Neuronal stem cell (in vitro differentiated cells): ENCODE measurements at regions not wholly inside any gene's neighbourhood (a gene's known extent, or its start where the extent isn't known, plus 50 kb on each side); places are given as distances from the start of the nearest gene placed in this dataset.
A peak's percentile ranks its signal among the peaks of the same experiment; 100 is the strongest.
"Not testable (repeated sequence)": the region's sequence is repeated elsewhere in the genome, so short reads cannot be mapped to it uniquely, and the experiment has no call there.

Experiments
- DNase-seq: peaks from one replicate; pipeline ENCODE4 v3.0.0-alpha.2; 2013; ENCODE audit warnings: low spot score
- H2AFZ ChIP-seq: one replicate; pipeline ENCODE4 v1.6.1; 2013; ENCODE audit warnings: mild to moderate bottlenecking, low read length, inconsistent platforms
- H2AK5ac ChIP-seq: 2 replicates; pipeline ENCODE4 v1.6.1; 2013; ENCODE audit warnings: low read depth, mild to moderate bottlenecking, inconsistent platforms, low read length, moderate library complexity, mixed read lengths
- H2BK120ac ChIP-seq: 2 replicates; pipeline ENCODE4 v1.6.1; 2013; ENCODE audit warnings: low read depth, mild to moderate bottlenecking, inconsistent platforms, low read length, moderate library complexity, mixed read lengths
- H2BK12ac ChIP-seq: one replicate; pipeline ENCODE4 v1.6.1; 2013; ENCODE audit warnings: low read length, inconsistent platforms
- H2BK15ac ChIP-seq: 2 replicates; pipeline ENCODE4 v1.6.1; 2013; ENCODE audit warnings: mild to moderate bottlenecking, low read length, inconsistent platforms, mixed read lengths
- H2BK5ac ChIP-seq: one replicate; pipeline ENCODE4 v1.6.1; 2013; ENCODE audit warnings: inconsistent platforms, mild to moderate bottlenecking, low read length, moderate library complexity
- H3K14ac ChIP-seq: one replicate; pipeline ENCODE4 v1.6.1; 2013; ENCODE audit warnings: low read length, inconsistent platforms
- H3K18ac ChIP-seq: 2 replicates; pipeline ENCODE4 v1.6.1; 2013; ENCODE audit warnings: low read length, inconsistent platforms
- H3K23ac ChIP-seq: 2 replicates; pipeline ENCODE4 v1.6.1; 2013; ENCODE audit warnings: low read depth, mild to moderate bottlenecking, mixed read lengths, low read length, inconsistent platforms; ENCODE audit not compliant: poor library complexity
- H3K27ac ChIP-seq: replicated peaks from 3 replicates; pipeline ENCODE4 v1.5.1; 2013; ENCODE audit warnings: low read length, inconsistent platforms
- H3K27me3 ChIP-seq, 3 experiments: 2 replicates each; pipeline ENCODE4 v1.6.1; 2013; ENCODE audit warnings: low read length in 3 of 3, mild to moderate bottlenecking in 2 of 3, inconsistent platforms in 1 of 3, low read depth in 1 of 3, mixed read lengths in 1 of 3, moderate library complexity in 1 of 3; ENCODE audit not compliant: control insufficient read depth in 3 of 3, insufficient read depth in 3 of 3
- H3K36me3 ChIP-seq, 2 donors: replicated peaks in 1 of 2; 2 replicates each; pipeline ENCODE4 v1.6.1; 2013; ENCODE audit warnings: low read length in 2 of 2; ENCODE audit not compliant: control insufficient read depth in 2 of 2, insufficient read depth in 2 of 2
- H3K4ac ChIP-seq: 2 replicates; pipeline ENCODE4 v1.6.1; 2013; ENCODE audit warnings: inconsistent platforms, mild to moderate bottlenecking, low read length, moderate library complexity
- H3K4me1 ChIP-seq, 2 donors: 1 replicate in 1 of 2; 2 replicates in 1 of 2; pipeline ENCODE4 v1.6.1; 2013; ENCODE audit warnings: low read length in 2 of 2, low read depth in 1 of 2; ENCODE audit not compliant: control insufficient read depth in 2 of 2, insufficient read depth in 1 of 2
- H3K4me2 ChIP-seq: one replicate; pipeline ENCODE4 v1.6.1; 2013; ENCODE audit warnings: mild to moderate bottlenecking, low read length, inconsistent platforms; ENCODE audit not compliant: insufficient read depth, poor library complexity, severe bottlenecking
- H3K4me3 ChIP-seq, 2 donors: 2 replicates each; pipeline ENCODE4 v1.5.1; 2013; ENCODE audit warnings: low read length in 2 of 2, mild to moderate bottlenecking in 2 of 2, inconsistent platforms in 1 of 2, moderate library complexity in 1 of 2
- H3K79me1 ChIP-seq: one replicate; pipeline ENCODE4 v1.6.1; 2013; ENCODE audit warnings: low read depth, mild to moderate bottlenecking, inconsistent platforms, low read length, moderate library complexity
- H3K9ac ChIP-seq: one replicate; pipeline ENCODE4 v1.6.1; 2013; ENCODE audit warnings: mild to moderate bottlenecking, low read depth, low read length, inconsistent platforms; ENCODE audit not compliant: poor library complexity
- H3K9me3 ChIP-seq, 2 donors: replicated peaks in 1 of 2; 2 replicates each; pipeline versions ENCODE3 to v1.6.1; 2013; ENCODE audit warnings: low read length in 2 of 2, mild to moderate bottlenecking in 2 of 2, inconsistent platforms in 1 of 2, low read depth in 1 of 2, mixed read lengths in 1 of 2, moderate library complexity in 1 of 2; ENCODE audit not compliant: control insufficient read depth in 2 of 2, insufficient read depth in 1 of 2
- H4K8ac ChIP-seq: one replicate; pipeline ENCODE4 v1.6.1; 2013; ENCODE audit warnings: low read depth, mild to moderate bottlenecking, inconsistent platforms, low read length, moderate library complexity
- H4K91ac ChIP-seq: one replicate; pipeline ENCODE4 v1.6.1; 2013; ENCODE audit warnings: low read length, low read depth, mild to moderate bottlenecking, inconsistent platforms; ENCODE audit not compliant: poor library complexity
- WGBS, 2 donors: extraction: QIAGEN DNeasy Blood & Tissue Kit; methylation state at CpG; one replicate each; pipeline ENCODE4 v1.1.7; 2013; ENCODE audit warnings: missing lambda C conversion rate in 2 of 2, mixed read lengths in 1 of 2; ENCODE audit not compliant: insufficient read length in 2 of 2, insufficient replicate concordance in 1 of 2; ENCODE audit errors: extremely low coverage in 2 of 2; 5-methylcytosine and 5-hydroxymethylcytosine counted together

- no peaks in the 10 kb centered on the region for H3K4me1 ChIP-seq
- H2BK120ac ChIP-seq, result no peak overlapping the region
- no peak overlapping the region for H2AK5ac ChIP-seq
- H2AFZ ChIP-seq, result no peak overlapping the region
- no peak overlapping the region for H3K4ac ChIP-seq
- no peak overlapping the region for H3K9ac ChIP-seq
- H3K27ac ChIP-seq, result no peak overlapping the region
- H4K8ac ChIP-seq, result no peak overlapping the region
- no peak overlapping the region for H3K14ac ChIP-seq
- DNase-seq, result no peak
- no peak overlapping the region for H3K4me2 ChIP-seq
- no peaks in the 10 kb centered on the region for H3K9me3 ChIP-seq
- H3K18ac ChIP-seq, result no peak overlapping the region
- no peak overlapping the region for H4K91ac ChIP-seq
- no peak overlapping the region for H3K23ac ChIP-seq
- no peaks in the 10 kb centered on the region for H3K27me3 ChIP-seq
- no peak overlapping the region for H2BK12ac ChIP-seq
- no peak overlapping the region for H2BK15ac ChIP-seq
- H2BK5ac ChIP-seq, result no peak overlapping the region
- no CpG with 5 or more reads among the region's 2 CpGs for WGBS, 2 donors
- no peak overlapping the region for H3K4me3 ChIP-seq
- H3K36me3 ChIP-seq, result no peaks in the 10 kb centered on the region
- H3K79me1 ChIP-seq, result no peaks in the 10 kb centered on the region
Measured at GRCh38 chr4:132214519-132214918, 934.6 kb upstream of the PCDH10 start.

- Histone ChIP-seq H3K79me1 (no peaks in the 10 kb centered on the region), H3K4me1 (no peaks in the 10 kb centered on the region), H4K91ac (no peak overlapping the region), H2BK120ac (no peak overlapping the region), H3K27ac (no peak overlapping the region), H2BK15ac (no peak overlapping the region), H3K4me3 (no peak overlapping the region), H3K23ac (no peak overlapping the region), H2BK12ac (no peak overlapping the region), H3K14ac (no peak overlapping the region), H2BK5ac (no peak overlapping the region), H4K8ac (no peak overlapping the region), H3K9me3 (no peaks in the 10 kb centered on the region), H3K9ac (no peak overlapping the region), H3K27me3 (no peaks in the 10 kb centered on the region), H3K36me3 (no peaks in the 10 kb centered on the region), H3K4ac (no peak overlapping the region), H2AK5ac (no peak overlapping the region), H2AFZ (no peak overlapping the region), H3K18ac (no peak overlapping the region), H3K4me2 (no peak overlapping the region)
- no CpG with 5 or more reads among the region's 1 CpG for WGBS, 2 donors
- DNase-seq, result no peak
Measured at GRCh38 chr4:132218406-132218805, 930.7 kb upstream of the PCDH10 start.

- Histone ChIP-seq H3K27ac (no peak overlapping the region), H3K4me3 (peak overlapping the region in 1 of 2 donors; percentile 50), H3K18ac (no peak overlapping the region)
Measured at GRCh38 chr4:132227151-132227856, 921.8 kb upstream of the PCDH10 start.

GRCh38 chr4:132227857-132228165, 921.3 kb upstream of the PCDH10 start:
- peak overlapping the region; percentile 8 for H3K14ac ChIP-seq
- H4K8ac ChIP-seq, H2BK12ac ChIP-seq, H3K79me1 ChIP-seq, H4K91ac ChIP-seq, H3K27ac ChIP-seq, H3K9me3 ChIP-seq, H3K4ac ChIP-seq, H3K18ac ChIP-seq, H3K9ac ChIP-seq, H3K36me3 ChIP-seq, H3K27me3 ChIP-seq, H2BK120ac ChIP-seq, DNase-seq, H3K4me2 ChIP-seq, H2BK15ac ChIP-seq, H3K23ac ChIP-seq, H2AK5ac ChIP-seq, H3K4me1 ChIP-seq, H2BK5ac ChIP-seq: not testable (repeated sequence)
- peak overlapping the region in 1 of 2 donors; percentile 50 for H3K4me3 ChIP-seq
- no CpG with 5 or more reads among the region's 11 CpGs for WGBS, 2 donors
- peak overlapping the region; percentile 60 for H2AFZ ChIP-seq

More at GRCh38 chr4:132227151-132227856, 921.8 kb upstream of the PCDH10 start:
- Histone ChIP-seq H4K8ac (no peak overlapping the region), H2BK12ac (no peak overlapping the region), H2AFZ (peak overlapping the region; percentile 60), H4K91ac (no peak overlapping the region), H2BK5ac (no peak overlapping the region), H2BK120ac (no peak overlapping the region), H2AK5ac (no peak overlapping the region), H3K4ac (no peak overlapping the region), H3K36me3 (no peaks in the 10 kb centered on the region), H3K4me1 (peaks cover 0 to 2% of the 10 kb centered on the region in 2 donors), H2BK15ac (no peak overlapping the region), H3K9ac (no peak overlapping the region), H3K27me3 (no peaks in the 10 kb centered on the region), H3K23ac (no peak overlapping the region), H3K14ac (peak overlapping the region; percentile 8), H3K4me2 (no peak overlapping the region), H3K9me3 (peaks cover 0 to 3% of the 10 kb centered on the region in 2 donors), H3K79me1 (no peaks in the 10 kb centered on the region)
- no CpG with 5 or more reads among the region's 9 CpGs for whole genome bisulfite sequencing, 2 donors
- no peak for DNase-seq
